Uterus (tissue), 3 donors: ENCODE measurements at regions not wholly inside any gene's neighbourhood (a gene's known extent, or its start where the extent isn't known, plus 50 kb on each side); places are given as distances from the start of the nearest gene placed in this dataset.

Experiments
- DNase-seq, 2 donors: peaks; one replicate each; pipeline ENCODE4 v3.0.0-alpha.2; 2019 to 2020
- H3K27ac ChIP-seq, 2 donors: fragments of 200-600 bp; sonication (generic); 1 replicate in 1 of 2; 2 replicates in 1 of 2; pipeline ENCODE4 v1.5.1; 2016 to 2018
- H3K27me3 ChIP-seq, 2 donors: fragments of 200-600 bp; sonication (generic); one replicate each; pipeline ENCODE4 v1.5.1; 2018 to 2019; ENCODE audit warnings: control low read depth in 1 of 2
- H3K36me3 ChIP-seq, 2 donors: fragments of 200-600 bp; sonication (generic); one replicate each; pipeline ENCODE4 v1.5.1; 2019; ENCODE audit warnings: control low read depth in 1 of 2
- H3K4me1 ChIP-seq, 2 donors: fragments of 200-600 bp; sonication (generic); one replicate each; pipeline ENCODE4 v1.5.1; 2018 to 2019; ENCODE audit warnings: control low read depth in 1 of 2
- H3K4me3 ChIP-seq, 2 donors: fragments of 200-600 bp; sonication (generic); 1 replicate in 1 of 2; 2 replicates in 1 of 2; pipeline ENCODE4 v1.5.1; 2018 to 2019; ENCODE audit warnings: mild to moderate bottlenecking in 1 of 2
- H3K9me3 ChIP-seq, 2 donors: fragments of 200-600 bp; sonication (generic); one replicate each; pipeline ENCODE4 v1.5.1; 2019; ENCODE audit warnings: control low read depth in 1 of 2
- POLR2A ChIP-seq, 2 donors: fragments of 450-650 bp; IDR thresholded peaks; one replicate each; pipeline ENCODE4 v1.6.1; 2016; ENCODE audit warnings: antibody characterized with exemption in 2 of 2, mild to moderate bottlenecking in 1 of 2, moderate library complexity in 1 of 2
- intact Hi-C: fragments of 100-400 bp; cut with DNase I; formaldehyde crosslinking; loops from one replicate; pipeline ENCODE4 v1.15.1; 2023; ENCODE audit warnings: low total_unique reads
- TF ChIP-seq, protein P1 (sequence below), 4 experiments: fragments of 200-600 bp in 2 of 4; fragments of 450-650 bp in 2 of 4; sonication (generic) in 2 of 4; IDR thresholded peaks; one replicate each; pipeline ENCODE4 v1.5.1; 2016 to 2019; ENCODE audit warnings: antibody characterized with exemption in 4 of 4, mild to moderate bottlenecking in 2 of 4, moderate library complexity in 1 of 4
- donor health status: DM: yes; HTN: yes; CAD: no.

DNA sequence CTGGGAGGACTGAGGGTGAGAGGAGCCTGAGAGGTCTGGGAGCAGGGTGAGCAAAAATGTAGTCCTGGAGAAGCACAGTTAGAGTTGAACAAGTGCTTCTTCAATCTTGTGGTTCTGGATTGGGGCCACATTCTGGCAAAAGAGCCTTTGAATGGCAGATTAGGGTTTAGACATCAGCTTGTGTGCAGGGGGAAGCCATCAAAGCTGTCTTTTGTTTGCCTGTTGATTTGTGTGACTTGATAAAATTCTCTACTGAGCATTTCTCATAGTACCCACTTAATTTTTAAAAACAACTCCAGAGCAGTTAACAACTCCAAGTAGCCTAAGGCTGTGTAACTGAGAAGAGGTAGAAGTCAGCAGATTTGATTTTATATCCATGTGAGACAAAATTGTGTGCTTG, 166.2 kb downstream of the FAT3 start:
- no peaks in the 10 kb centered on the region for H3K4me1 ChIP-seq
- H3K27ac ChIP-seq: no peak overlapping the region
- H3K4me3 ChIP-seq: no peak overlapping the region
- intact Hi-C loops: no loop called here
- no peaks in the 10 kb centered on the region for H3K9me3 ChIP-seq
- no peaks in the 10 kb centered on the region for H3K27me3 ChIP-seq
- TF ChIP-seq POLR2A (IDR thresholded peaks at IDR 0.05): no peak
- TF ChIP-seq, protein P1, sequence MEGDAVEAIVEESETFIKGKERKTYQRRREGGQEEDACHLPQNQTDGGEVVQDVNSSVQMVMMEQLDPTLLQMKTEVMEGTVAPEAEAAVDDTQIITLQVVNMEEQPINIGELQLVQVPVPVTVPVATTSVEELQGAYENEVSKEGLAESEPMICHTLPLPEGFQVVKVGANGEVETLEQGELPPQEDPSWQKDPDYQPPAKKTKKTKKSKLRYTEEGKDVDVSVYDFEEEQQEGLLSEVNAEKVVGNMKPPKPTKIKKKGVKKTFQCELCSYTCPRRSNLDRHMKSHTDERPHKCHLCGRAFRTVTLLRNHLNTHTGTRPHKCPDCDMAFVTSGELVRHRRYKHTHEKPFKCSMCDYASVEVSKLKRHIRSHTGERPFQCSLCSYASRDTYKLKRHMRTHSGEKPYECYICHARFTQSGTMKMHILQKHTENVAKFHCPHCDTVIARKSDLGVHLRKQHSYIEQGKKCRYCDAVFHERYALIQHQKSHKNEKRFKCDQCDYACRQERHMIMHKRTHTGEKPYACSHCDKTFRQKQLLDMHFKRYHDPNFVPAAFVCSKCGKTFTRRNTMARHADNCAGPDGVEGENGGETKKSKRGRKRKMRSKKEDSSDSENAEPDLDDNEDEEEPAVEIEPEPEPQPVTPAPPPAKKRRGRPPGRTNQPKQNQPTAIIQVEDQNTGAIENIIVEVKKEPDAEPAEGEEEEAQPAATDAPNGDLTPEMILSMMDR (IDR thresholded peaks at IDR 0.05): no peak
- no peaks in the 10 kb centered on the region for H3K36me3 ChIP-seq
- DNase-seq: no peak

DNA sequence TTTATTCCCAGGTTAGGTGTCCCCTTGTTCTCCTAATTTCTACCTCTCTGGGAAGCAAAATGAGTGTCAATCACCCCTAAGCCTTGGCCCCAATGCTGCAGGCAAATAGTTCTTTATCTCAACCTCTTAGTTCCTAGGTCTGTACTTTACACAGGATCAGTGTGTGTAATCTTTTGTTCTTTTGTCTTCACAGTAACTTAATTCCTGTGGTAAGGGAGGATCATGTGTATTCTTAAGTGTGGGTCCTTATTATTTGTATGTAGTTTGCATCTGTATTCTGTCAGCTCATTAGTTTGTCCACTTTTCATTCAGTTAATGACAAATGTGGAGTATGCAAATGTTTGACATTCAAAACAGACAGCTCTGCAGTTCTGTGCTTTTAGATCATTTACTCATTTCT, 166.7 kb downstream of the FAT3 start:
- no peak for DNase-seq
- Histone ChIP-seq H3K27ac (no peak overlapping the region), H3K9me3 (no peaks in the 10 kb centered on the region), H3K36me3 (no peaks in the 10 kb centered on the region), H3K27me3 (no peaks in the 10 kb centered on the region), H3K4me1 (no peaks in the 10 kb centered on the region), H3K4me3 (no peak overlapping the region)
- intact Hi-C loops: no loop called here
- no peak for TF ChIP-seq POLR2A (IDR thresholded peaks at IDR 0.05)
- TF ChIP-seq, protein P1 (IDR thresholded peaks at IDR 0.05): no peak

- TF ChIP-seq, protein P1 (IDR thresholded peaks at IDR 0.05): no peak
- H3K4me1 ChIP-seq: no peaks in the 10 kb centered on the region
- no peaks in the 10 kb centered on the region for H3K9me3 ChIP-seq
- H3K36me3 ChIP-seq: no peaks in the 10 kb centered on the region
- no peak for DNase-seq
- H3K27ac ChIP-seq: no peak overlapping the region
- no peak overlapping the region for H3K4me3 ChIP-seq
- no peaks in the 10 kb centered on the region for H3K27me3 ChIP-seq
- intact Hi-C loops: no loop called here
Measured at GRCh38 chr11:92391808-92392207, 167.2 kb downstream of the FAT3 start.

DNA sequence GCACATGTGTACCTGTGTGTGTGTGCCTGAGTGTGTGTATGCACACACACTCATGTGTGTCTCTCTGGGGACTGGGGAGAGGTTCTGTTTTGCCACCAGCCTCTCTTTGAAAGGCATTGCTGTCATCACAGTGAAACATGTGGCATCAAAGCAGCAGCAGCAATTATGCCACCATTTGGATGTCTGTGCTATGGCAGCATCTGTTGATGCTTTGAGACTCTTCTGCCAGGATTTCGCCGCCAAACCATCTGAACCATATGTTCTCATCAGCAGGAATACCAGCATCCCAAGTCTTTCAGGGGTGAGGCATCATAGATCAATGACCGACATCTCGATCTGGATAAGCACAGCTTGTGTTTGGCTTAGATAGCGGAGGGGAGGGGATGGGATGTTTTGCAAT, 168.6 kb downstream of the FAT3 start:
- Histone ChIP-seq H3K27me3 (no peaks in the 10 kb centered on the region), H3K27ac (no peak overlapping the region), H3K4me1 (no peaks in the 10 kb centered on the region), H3K4me3 (no peak overlapping the region), H3K9me3 (no peaks in the 10 kb centered on the region), H3K36me3 (no peaks in the 10 kb centered on the region)
- TF ChIP-seq, protein P1 (IDR thresholded peaks at IDR 0.05): no peak
- TF ChIP-seq POLR2A (IDR thresholded peaks at IDR 0.05): no peak
- intact Hi-C loops: no loop called here
- no peak for DNase-seq

DNA sequence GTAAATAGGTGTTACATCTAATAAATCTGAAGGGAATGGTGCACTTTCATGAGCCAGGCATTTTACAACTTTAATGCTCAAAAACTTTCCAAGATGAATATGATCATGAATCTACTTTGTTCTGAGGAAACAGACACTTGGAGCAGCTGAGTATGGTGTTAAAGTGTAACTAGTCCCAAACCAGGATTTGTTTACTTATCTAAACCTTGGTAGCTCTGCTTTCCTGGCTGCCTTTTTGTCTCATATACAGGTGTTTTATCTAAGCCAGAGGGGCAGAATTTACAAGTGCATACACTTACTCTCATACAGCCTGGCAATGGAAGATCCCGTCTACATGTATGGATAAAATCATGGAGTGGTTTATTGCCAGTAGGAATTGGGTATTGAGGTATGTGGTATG, 171.5 kb downstream of the FAT3 start:
- no peak for DNase-seq
- Histone ChIP-seq H3K27ac (no peak overlapping the region), H3K27me3 (no peaks in the 10 kb centered on the region), H3K4me1 (no peaks in the 10 kb centered on the region), H3K4me3 (no peak overlapping the region), H3K9me3 (no peaks in the 10 kb centered on the region), H3K36me3 (no peaks in the 10 kb centered on the region)
- intact Hi-C loops: no loop called here
- TF ChIP-seq, protein P1 (IDR thresholded peaks at IDR 0.05): no peak
- no peak for TF ChIP-seq POLR2A (IDR thresholded peaks at IDR 0.05)
